Natural killer cell (primary cell): ENCODE measurements at regions not wholly inside any gene's neighbourhood (a gene's known extent, or its start where the extent isn't known, plus 50 kb on each side); places are given as distances from the start of the nearest gene placed in this dataset.
A peak's percentile ranks its signal among the peaks of the same experiment; 100 is the strongest.

Source experiments
- ATAC-seq, 3 donors: fragments of 150-1000 bp in 2 of 3; fragments of 200-7000 bp in 1 of 3; cut with Tn5 transposase; 1 replicate in 1 of 3; 2 replicates in 2 of 3; pipeline ENCODE4 v1.10.0; 2021; ENCODE audit warnings: mild to moderate bottlenecking in 2 of 3, moderate library complexity in 2 of 3
- DNase-seq, 2 donors: peaks; one replicate each; pipeline versions ENCODE4 v3.0.0 to v3.0.0-alpha.2; 2013 to 2021; ENCODE audit warnings: mixed read lengths in 1 of 2
- H3K27ac ChIP-seq: one replicate; pipeline ENCODE4 v1.5.1; 2013; ENCODE audit warnings: mild to moderate bottlenecking, low read length
- H3K27me3 ChIP-seq: one replicate; pipeline ENCODE4 v1.6.1; 2013; ENCODE audit warnings: low read length; ENCODE audit not compliant: control insufficient read depth, insufficient read depth
- H3K36me3 ChIP-seq: one replicate; pipeline ENCODE4 v1.6.1; 2013; ENCODE audit warnings: low read length; ENCODE audit not compliant: control insufficient read depth, insufficient read depth
- H3K4me1 ChIP-seq: one replicate; pipeline ENCODE4 v1.6.1; 2013; ENCODE audit warnings: low read length; ENCODE audit not compliant: control insufficient read depth, insufficient read depth
- H3K4me3 ChIP-seq: one replicate; pipeline ENCODE4 v1.5.1; 2013; ENCODE audit warnings: low read length
- H3K9me3 ChIP-seq: one replicate; pipeline ENCODE4 v1.6.1; 2013; ENCODE audit warnings: low read length; ENCODE audit not compliant: control insufficient read depth, insufficient read depth
- H3K27ac Mint-ChIP-seq, 2 donors: one replicate each; pipeline ENCODE4 v1.8.0; 2022; ENCODE audit warnings: mild to moderate bottlenecking in 2 of 2, mixed read lengths in 2 of 2, moderate library complexity in 1 of 2
- H3K27me3 Mint-ChIP-seq, 2 donors: one replicate each; pipeline ENCODE4 v1.8.0; 2022; ENCODE audit warnings: low read depth in 2 of 2, mixed read lengths in 2 of 2
- H3K36me3 Mint-ChIP-seq: one replicate; pipeline ENCODE4 v1.8.0; 2022; ENCODE audit warnings: mixed read lengths
- H3K4me1 Mint-ChIP-seq, 2 donors: one replicate each; pipeline ENCODE4 v1.8.0; 2022; ENCODE audit warnings: mixed read lengths in 2 of 2
- H3K4me3 Mint-ChIP-seq: one replicate; pipeline ENCODE4 v1.8.0; 2022; ENCODE audit warnings: mild to moderate bottlenecking, moderate library complexity, mixed read lengths
- H3K9me3 Mint-ChIP-seq, 2 donors: one replicate each; pipeline ENCODE4 v1.8.0; 2022; ENCODE audit warnings: mixed read lengths in 2 of 2
- CTCF ChIP-seq: fragments of 200-600 bp; IDR thresholded peaks from one replicate; pipeline ENCODE4 v1.8.0; 2022; ENCODE audit warnings: antibody characterized with exemption
- WGBS: methylation state at CpG from one replicate; pipeline ENCODE4 v1.1.7; 2013; ENCODE audit warnings: missing lambda C conversion rate; ENCODE audit not compliant: insufficient coverage; 5-methylcytosine and 5-hydroxymethylcytosine counted together
- intact Hi-C: fragments of 100-400 bp; cut with micrococcal nuclease; formaldehyde crosslinking; loops from one replicate; pipeline ENCODE4 v1.14.2; 2022

GRCh38 chr10:30256084-30256483 lies 93.0 kb downstream of the MTPAP start:
- Histone ChIP-seq H3K27ac (no peak overlapping the region), H3K4me1 (no peaks in the 10 kb centered on the region), H3K27me3 (no peaks in the 10 kb centered on the region), H3K4me3 (no peak overlapping the region), H3K9me3 (no peaks in the 10 kb centered on the region), H3K36me3 (no peaks in the 10 kb centered on the region)
- H3K36me3 Mint-ChIP-seq, result peaks cover 10% of the 10 kb centered on the region
- WGBS, result 71% methylated on average over 1 of the region's 1 CpG
- no peak for ATAC-seq
- H3K27me3 Mint-ChIP-seq, result peaks cover 19 to 20% of the 10 kb centered on the region in 2 donors
- no peaks in the 10 kb centered on the region for H3K4me1 Mint-ChIP-seq
- DNase-seq, result no peak
- H3K4me3 Mint-ChIP-seq, result no peak overlapping the region
- H3K9me3 Mint-ChIP-seq, result peaks cover 2 to 4% of the 10 kb centered on the region in 2 donors
- TF ChIP-seq CTCF, result no peak
- H3K27ac Mint-ChIP-seq, result no peak overlapping the region
- intact Hi-C loops, result no loop called here

- no peaks in the 10 kb centered on the region for H3K4me1 ChIP-seq
- no peak overlapping the region for H3K27ac ChIP-seq
- H3K4me3 Mint-ChIP-seq, result no peak overlapping the region
- WGBS, result no CpG with 5 or more reads among the region's 1 CpG
- H3K4me1 Mint-ChIP-seq, result no peaks in the 10 kb centered on the region
- H3K27me3 Mint-ChIP-seq, result peaks cover 16 to 20% of the 10 kb centered on the region in 2 donors
- intact Hi-C loops, result no loop called here
- peaks cover 2 to 4% of the 10 kb centered on the region in 2 donors for H3K9me3 Mint-ChIP-seq
- H3K27ac Mint-ChIP-seq, result no peak overlapping the region
- no peak for ATAC-seq
- no peak for TF ChIP-seq CTCF
- no peaks in the 10 kb centered on the region for H3K9me3 ChIP-seq
- DNase-seq, result no peak
- no peak overlapping the region for H3K4me3 ChIP-seq
- H3K36me3 ChIP-seq, result no peaks in the 10 kb centered on the region
- H3K27me3 ChIP-seq, result no peaks in the 10 kb centered on the region
- H3K36me3 Mint-ChIP-seq, result peaks cover 10% of the 10 kb centered on the region
These were observed 94.2 kb downstream of the MTPAP start for GRCh38 chr10:30254926-30255325.

- intact Hi-C loops, result no loop called here
- H3K27ac Mint-ChIP-seq, result no peak overlapping the region
- no peak overlapping the region for H3K4me3 ChIP-seq
- H3K36me3 ChIP-seq, result no peaks in the 10 kb centered on the region
- peaks cover 2 to 4% of the 10 kb centered on the region in 2 donors for H3K9me3 Mint-ChIP-seq
- peaks cover 2% of the 10 kb centered on the region for H3K9me3 ChIP-seq
- no peaks in the 10 kb centered on the region for H3K4me1 ChIP-seq
- H3K4me1 Mint-ChIP-seq, result peaks cover 7 to 9% of the 10 kb centered on the region in 2 donors
- DNase-seq, result no peak
- no peaks in the 10 kb centered on the region for H3K36me3 Mint-ChIP-seq
- H3K27me3 ChIP-seq, result no peaks in the 10 kb centered on the region
- no peak for ATAC-seq
- H3K4me3 Mint-ChIP-seq, result no peak overlapping the region
- TF ChIP-seq CTCF, result no peak
- no peak overlapping the region for H3K27ac ChIP-seq
- 92% methylated on average over 4 of the region's 4 CpGs for WGBS
- H3K27me3 Mint-ChIP-seq, result no peaks in the 10 kb centered on the region
These were observed 100.3 kb downstream of the MTPAP start for GRCh38 chr10:30248728-30249127.

- peaks cover 2% of the 10 kb centered on the region for H3K9me3 ChIP-seq
- peaks cover 7 to 9% of the 10 kb centered on the region in 2 donors for H3K4me1 Mint-ChIP-seq
- no peaks in the 10 kb centered on the region for H3K27me3 Mint-ChIP-seq
- no peak overlapping the region for H3K27ac Mint-ChIP-seq
- no peaks in the 10 kb centered on the region for H3K4me1 ChIP-seq
- no peaks in the 10 kb centered on the region for H3K36me3 ChIP-seq
- H3K9me3 Mint-ChIP-seq, result peaks cover 0 to 2% of the 10 kb centered on the region in 2 donors
- ATAC-seq (peak in 2 of 3 donors; percentile 36 to 60), DNase-seq (no peak)
- no peak for TF ChIP-seq CTCF
- WGBS, result 64% methylated on average over 2 of the region's 4 CpGs
- H3K4me3 Mint-ChIP-seq, result peak overlapping the region; percentile 36
- intact Hi-C loops, result no loop called here
- no peak overlapping the region for H3K27ac ChIP-seq
- H3K36me3 Mint-ChIP-seq, result no peaks in the 10 kb centered on the region
- H3K4me3 ChIP-seq, result no peak overlapping the region
- no peaks in the 10 kb centered on the region for H3K27me3 ChIP-seq
These were observed 101.4 kb downstream of the MTPAP start for GRCh38 chr10:30247704-30248103.
